ENCODE measurements at regions not wholly inside any gene's neighbourhood (a gene's known extent, or its start where the extent isn't known, plus 50 kb on each side); places are given as distances from the start of the nearest gene placed in this dataset.
"Not testable (repeated sequence)": the region's sequence is repeated elsewhere in the genome, so short reads cannot be mapped to it uniquely, and the experiment has no call there.

DNA sequence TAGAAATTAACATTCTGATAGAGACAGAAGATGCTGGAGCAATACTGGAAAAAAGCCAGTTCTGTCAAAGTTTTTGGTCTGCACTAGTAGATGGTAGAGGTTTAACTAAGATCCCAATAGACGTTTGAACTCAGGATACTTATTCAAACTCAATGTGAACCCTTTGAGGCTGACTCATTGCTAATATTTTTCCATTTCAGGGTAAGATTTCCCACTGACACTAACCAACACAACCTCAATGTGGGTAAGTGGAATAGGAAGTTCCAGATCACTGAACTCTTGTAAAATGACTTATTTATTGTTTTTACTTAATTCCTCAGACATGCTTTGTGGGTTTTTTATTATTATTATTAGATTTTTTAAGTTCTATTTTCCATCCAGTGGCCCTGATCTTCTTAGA is 1024.8 kb downstream of the EPHA3 start:
- DNase-seq (no peak), ATAC-seq (ENCODE audit: low FRiP score) (no peak)
- WGBS, 2 donors: 9 to 15% methylated on average over 1 of the region's 1 CpG
- Histone ChIP-seq H3K4me1 (ENCODE audit: control insufficient read depth in 1 of 2, insufficient read depth in 2 of 2, low read length in 2 of 2) (no peaks in the 10 kb centered on the region), H3K27ac (ENCODE audit: low read depth in 1 of 2, low read length in 2 of 2) (no peak overlapping the region), H3K4me3 (ENCODE audit: low read length in 2 of 2) (no peak overlapping the region), H3K9me3 (ENCODE audit: control insufficient read depth, low read length) (no peaks in the 10 kb centered on the region), H3K36me3 (ENCODE audit: control insufficient read depth in 1 of 2, insufficient read depth in 2 of 2, low read length in 1 of 2) (no peaks in the 10 kb centered on the region), H3K27me3 (ENCODE audit: control insufficient read depth in 1 of 2, insufficient read depth in 2 of 2, low read length in 1 of 2) (no peaks in the 10 kb centered on the region)
- intact Hi-C loops (cut with DNase I): no loop called here

DNA sequence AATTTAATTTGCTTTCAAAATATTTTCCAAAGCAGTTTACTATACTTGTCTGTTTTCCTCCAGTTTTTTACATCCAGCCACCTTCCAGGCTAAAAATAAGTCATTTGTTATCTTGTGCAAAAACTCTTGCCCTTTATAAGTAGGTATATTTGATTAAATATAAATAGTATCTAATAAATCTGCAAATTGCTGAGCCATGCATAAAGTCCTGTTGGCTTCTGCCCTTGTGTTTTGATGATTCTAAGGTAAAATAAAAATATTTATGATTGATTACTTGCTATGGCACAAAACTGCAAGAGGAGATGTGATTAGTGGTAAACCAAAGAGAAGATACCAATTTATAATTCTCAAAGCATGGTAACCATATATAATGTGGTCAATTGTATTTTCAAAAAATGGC is 1026.7 kb downstream of the EPHA3 start:
- no peaks in the 10 kb centered on the region for H3K27me3 ChIP-seq (ENCODE audit: control insufficient read depth in 1 of 2, insufficient read depth in 2 of 2, low read length in 1 of 2)
- H3K9me3 ChIP-seq (ENCODE audit: control insufficient read depth, low read length): no peaks in the 10 kb centered on the region
- no peak for DNase-seq
- no peak for ATAC-seq (ENCODE audit: low FRiP score)
- no peaks in the 10 kb centered on the region for H3K36me3 ChIP-seq (ENCODE audit: control insufficient read depth in 1 of 2, insufficient read depth in 2 of 2, low read length in 1 of 2)
- intact Hi-C loops (cut with DNase I): no loop called here
- H3K4me1 ChIP-seq (ENCODE audit: control insufficient read depth in 1 of 2, insufficient read depth in 2 of 2, low read length in 2 of 2): no peaks in the 10 kb centered on the region
- no peak overlapping the region for H3K4me3 ChIP-seq (ENCODE audit: low read length in 2 of 2)
- H3K27ac ChIP-seq (ENCODE audit: low read depth in 1 of 2, low read length in 2 of 2): no peak overlapping the region

DNA sequence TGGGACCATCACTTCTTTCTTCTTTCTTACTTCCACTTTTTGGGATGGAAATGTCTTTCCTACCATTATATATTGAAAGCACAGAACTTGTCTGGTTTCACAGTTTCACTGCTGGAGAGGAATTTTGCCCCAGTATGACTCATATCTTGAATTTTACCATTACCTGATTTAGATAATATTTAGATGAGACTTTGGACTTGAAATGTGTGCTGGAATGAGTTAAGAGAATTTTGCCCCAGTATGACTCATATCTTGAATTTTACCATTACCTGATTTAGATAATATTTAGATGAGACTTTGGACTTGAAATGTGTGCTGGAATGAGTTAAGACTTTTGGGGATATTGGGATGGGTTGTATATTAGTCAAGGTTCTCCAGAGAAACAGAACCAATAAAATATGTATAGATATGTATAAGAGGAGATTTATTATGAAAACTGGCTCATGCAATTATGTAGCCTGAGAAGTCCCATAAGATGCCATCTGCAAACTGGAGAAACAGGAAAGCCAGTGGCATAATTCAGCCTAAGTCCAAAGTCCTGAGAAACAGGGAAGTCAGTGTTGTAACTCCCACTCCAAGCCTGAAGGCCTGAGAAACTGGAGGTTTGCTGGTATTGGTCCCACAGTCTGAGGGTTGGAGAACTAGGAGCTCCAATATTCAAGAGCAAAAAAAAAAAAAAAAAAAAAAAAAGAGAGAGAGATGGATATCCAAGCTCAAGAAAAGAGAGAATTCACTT is 1029.2 kb downstream of the EPHA3 start:
- H3K36me3 ChIP-seq (ENCODE audit: control insufficient read depth in 1 of 2, insufficient read depth in 2 of 2, low read length in 1 of 2): no peaks in the 10 kb centered on the region
- H3K9me3 ChIP-seq (ENCODE audit: control insufficient read depth, low read length): no peaks in the 10 kb centered on the region
- no peaks in the 10 kb centered on the region for H3K27me3 ChIP-seq (ENCODE audit: control insufficient read depth in 1 of 2, insufficient read depth in 2 of 2, low read length in 1 of 2)
- intact Hi-C loops (cut with DNase I): no loop called here
- H3K27ac ChIP-seq (ENCODE audit: low read depth in 1 of 2, low read length in 2 of 2): no peak overlapping the region
- H3K4me3 ChIP-seq (ENCODE audit: low read length in 2 of 2): no peak overlapping the region
- no peaks in the 10 kb centered on the region for H3K4me1 ChIP-seq (ENCODE audit: control insufficient read depth in 1 of 2, insufficient read depth in 2 of 2, low read length in 2 of 2)
- no peak for DNase-seq
- no peak for ATAC-seq (ENCODE audit: low FRiP score)

DNA sequence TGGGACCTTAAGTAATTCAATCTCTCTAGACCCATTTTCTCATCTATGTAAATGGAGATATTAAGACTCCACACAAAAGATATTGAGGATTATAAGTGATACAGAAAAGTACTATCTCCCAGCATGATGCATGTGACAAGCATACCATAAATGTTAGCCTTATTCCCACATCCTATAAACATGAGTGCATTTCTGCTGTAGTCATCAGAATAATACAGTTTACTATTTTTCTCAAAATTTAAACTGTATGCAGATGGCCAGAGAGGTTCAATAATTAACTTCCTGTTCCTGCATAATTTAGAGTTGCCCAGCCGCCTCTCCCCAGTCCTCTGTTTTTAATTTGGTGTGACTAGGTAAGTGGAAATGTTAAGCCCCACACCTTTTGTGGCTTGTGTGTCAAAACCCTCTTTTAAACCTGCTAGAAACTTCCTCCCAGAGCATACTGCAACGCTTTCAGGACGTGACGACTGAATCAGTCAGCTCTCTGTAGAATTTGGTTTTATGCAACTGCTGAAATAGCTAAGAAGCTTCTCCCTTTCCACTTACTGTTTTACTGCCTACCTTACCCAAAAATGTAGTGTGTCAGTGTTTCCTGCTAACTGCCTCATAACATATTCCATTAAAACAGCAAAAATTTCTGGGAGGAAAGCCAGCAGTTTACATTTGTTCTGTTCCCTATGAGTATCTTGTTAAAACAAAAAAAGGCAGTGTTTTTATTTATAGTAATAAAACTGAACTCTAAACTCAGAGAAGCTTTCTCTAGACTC is 1037.9 kb downstream of the EPHA3 start:
- 41 to 42% methylated on average over 4 of the region's 4 CpGs for WGBS, 2 donors
- intact Hi-C loops (cut with DNase I): no loop called here
- H3K27ac ChIP-seq (ENCODE audit: low read depth in 1 of 2, low read length in 2 of 2): no peak overlapping the region
- H3K9me3 ChIP-seq (ENCODE audit: control insufficient read depth, low read length): no peaks in the 10 kb centered on the region
- no peaks in the 10 kb centered on the region for H3K27me3 ChIP-seq (ENCODE audit: control insufficient read depth in 1 of 2, insufficient read depth in 2 of 2, low read length in 1 of 2)
- no peaks in the 10 kb centered on the region for H3K4me1 ChIP-seq (ENCODE audit: control insufficient read depth in 1 of 2, insufficient read depth in 2 of 2, low read length in 2 of 2)
- DNase-seq: no peak
- H3K36me3 ChIP-seq (ENCODE audit: control insufficient read depth in 1 of 2, insufficient read depth in 2 of 2, low read length in 1 of 2): no peaks in the 10 kb centered on the region
- H3K4me3 ChIP-seq (ENCODE audit: low read length in 2 of 2): no peak overlapping the region
- no peak for ATAC-seq (ENCODE audit: low FRiP score)

DNA sequence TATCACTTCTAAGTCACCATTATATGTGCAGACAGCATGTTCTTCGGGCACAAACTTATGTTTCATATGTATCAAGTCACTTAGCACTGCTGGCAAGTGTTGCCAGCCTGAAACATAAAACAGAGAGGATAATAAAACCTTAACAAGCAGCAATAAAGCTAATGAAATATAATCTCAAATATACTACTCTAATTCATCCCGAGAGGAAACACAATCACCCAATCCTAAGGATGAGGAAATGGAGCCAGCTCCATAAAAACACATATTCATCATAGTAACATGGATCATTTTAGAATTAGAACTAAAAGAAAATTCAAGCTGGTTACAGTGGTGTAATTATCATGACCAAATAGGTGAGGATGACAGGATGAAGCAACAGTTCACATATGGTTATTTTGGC is 1072.7 kb downstream of the EPHA3 start:
- DNase-seq: no peak
- no peak for ATAC-seq (ENCODE audit: low FRiP score)
- Histone ChIP-seq H3K36me3 (ENCODE audit: control insufficient read depth in 1 of 2, insufficient read depth in 2 of 2, low read length in 1 of 2) (no peaks in the 10 kb centered on the region), H3K4me3 (ENCODE audit: low read length in 2 of 2) (no peak overlapping the region), H3K27ac (ENCODE audit: low read depth in 1 of 2, low read length in 2 of 2) (no peak overlapping the region), H3K4me1 (ENCODE audit: control insufficient read depth in 1 of 2, insufficient read depth in 2 of 2, low read length in 2 of 2) (no peaks in the 10 kb centered on the region), H3K9me3 (ENCODE audit: control insufficient read depth, low read length) (no peaks in the 10 kb centered on the region), H3K27me3 (ENCODE audit: control insufficient read depth in 1 of 2, insufficient read depth in 2 of 2, low read length in 1 of 2) (no peaks in the 10 kb centered on the region)
- WGBS, 2 donors: 52 to 53% methylated on average over 2 of the region's 2 CpGs
- intact Hi-C loops (cut with DNase I): loop anchor here (5.0 kb wide), 1 partner anchor 1978 kb away; no protein-coding TSS in a partner anchor

DNA sequence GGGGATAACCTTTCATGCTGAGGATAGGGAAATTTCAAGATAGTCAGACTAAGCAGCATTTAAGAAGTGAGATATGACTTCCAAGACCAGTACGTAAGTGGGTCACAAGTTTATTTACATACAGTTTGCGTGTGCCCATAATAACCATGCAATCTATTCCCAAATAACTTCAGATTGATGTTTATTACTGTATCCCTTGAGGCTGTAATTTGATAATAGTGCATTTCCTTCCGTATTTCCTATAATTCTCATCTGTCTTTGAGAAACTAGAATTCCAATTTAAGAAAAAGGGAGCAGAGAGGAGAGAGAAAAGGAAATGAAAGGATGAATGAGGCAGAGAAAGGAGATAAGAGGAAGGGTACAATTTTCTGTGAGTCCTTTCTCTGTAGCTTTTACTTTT is 1073.1 kb downstream of the EPHA3 start:
- no peaks in the 10 kb centered on the region for H3K36me3 ChIP-seq (ENCODE audit: control insufficient read depth in 1 of 2, insufficient read depth in 2 of 2, low read length in 1 of 2)
- no peak overlapping the region for H3K4me3 ChIP-seq (ENCODE audit: low read length in 2 of 2)
- no peak overlapping the region for H3K27ac ChIP-seq (ENCODE audit: low read depth in 1 of 2, low read length in 2 of 2)
- no peaks in the 10 kb centered on the region for H3K4me1 ChIP-seq (ENCODE audit: control insufficient read depth in 1 of 2, insufficient read depth in 2 of 2, low read length in 2 of 2)
- 30 to 34% methylated on average over 3 of the region's 3 CpGs for WGBS, 2 donors
- H3K9me3 ChIP-seq (ENCODE audit: control insufficient read depth, low read length): no peaks in the 10 kb centered on the region
- intact Hi-C loops (cut with DNase I): loop anchor here (5.0 kb wide), 1 partner anchor 1978 kb away; no protein-coding TSS in a partner anchor
- no peak for DNase-seq
- no peaks in the 10 kb centered on the region for H3K27me3 ChIP-seq (ENCODE audit: control insufficient read depth in 1 of 2, insufficient read depth in 2 of 2, low read length in 1 of 2)
- no peak for ATAC-seq (ENCODE audit: low FRiP score)

DNA sequence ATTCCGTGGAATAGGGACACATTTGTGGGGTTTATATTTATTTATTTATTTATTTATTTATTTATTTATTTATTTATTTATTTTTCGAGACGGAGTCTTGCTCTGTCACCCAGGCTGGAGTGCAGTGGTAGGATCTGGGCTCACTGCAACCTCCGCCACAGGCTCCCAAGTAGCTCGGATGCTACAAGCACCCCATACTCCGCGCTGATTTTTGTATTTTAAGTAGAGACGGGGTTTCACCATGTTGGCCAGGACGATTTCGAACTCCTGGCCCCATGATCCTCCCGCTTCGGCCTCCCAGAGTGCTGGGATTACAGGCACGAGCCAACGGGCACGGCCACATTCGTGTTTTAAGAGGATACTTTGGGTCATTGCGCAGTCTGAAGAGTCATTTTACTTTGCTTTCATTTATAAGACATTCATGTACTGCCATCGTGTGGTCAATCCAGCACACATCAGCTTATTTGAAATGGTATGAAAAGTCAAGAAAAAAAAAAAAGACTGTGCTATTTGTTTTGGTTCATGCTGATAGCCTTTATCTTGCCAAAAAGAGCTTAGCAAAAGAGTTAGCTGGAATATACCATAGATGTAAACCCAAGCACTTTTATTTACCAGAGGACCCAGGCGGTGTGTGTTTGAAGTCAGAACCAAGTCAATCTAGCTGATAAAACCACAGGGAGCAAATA is 1075.0 kb downstream of the EPHA3 start:
- H3K9me3 ChIP-seq (ENCODE audit: control insufficient read depth, low read length); H3K27me3 ChIP-seq (ENCODE audit: control insufficient read depth in 1 of 2, insufficient read depth in 2 of 2, low read length in 1 of 2); H3K4me1 ChIP-seq (ENCODE audit: control insufficient read depth in 1 of 2, insufficient read depth in 2 of 2, low read length in 2 of 2); H3K27ac ChIP-seq (ENCODE audit: low read depth in 1 of 2, low read length in 2 of 2); H3K36me3 ChIP-seq (ENCODE audit: control insufficient read depth in 1 of 2, insufficient read depth in 2 of 2, low read length in 1 of 2); H3K4me3 ChIP-seq (ENCODE audit: low read length in 2 of 2): not testable (repeated sequence)
- ATAC-seq (ENCODE audit: low FRiP score) (peak; percentile 85), DNase-seq (peak; percentile 40 to 68)
- intact Hi-C loops (cut with DNase I): loop anchor here (5.0 kb wide), 1 partner anchor 1980 kb away; no protein-coding TSS in a partner anchor
- 25% methylated on average over 19 of the region's 19 CpGs for WGBS, 2 donors

DNA sequence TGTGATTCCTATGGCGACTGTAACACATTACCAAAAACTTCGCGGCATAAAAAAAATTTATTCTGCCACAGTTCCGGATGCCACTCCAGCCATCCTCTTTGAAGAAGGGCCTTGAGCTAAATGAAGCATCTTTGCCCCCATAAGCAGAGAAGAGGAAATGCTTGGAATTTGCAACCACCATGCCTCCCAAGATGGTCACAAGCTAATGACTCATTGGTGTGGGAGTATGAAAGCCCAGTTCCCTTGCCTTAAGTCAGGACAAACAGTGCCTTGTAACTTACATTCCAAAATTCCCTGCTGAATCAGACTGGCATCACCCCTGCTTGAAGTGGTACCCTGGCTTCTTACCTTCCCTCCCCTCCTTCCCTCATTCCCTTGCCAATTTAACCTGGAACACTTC is 1077.4 kb downstream of the EPHA3 start:
- no peaks in the 10 kb centered on the region for H3K27me3 ChIP-seq (ENCODE audit: control insufficient read depth in 1 of 2, insufficient read depth in 2 of 2, low read length in 1 of 2)
- WGBS, 2 donors: 84 to 86% methylated on average over 4 of the region's 4 CpGs
- H3K9me3 ChIP-seq (ENCODE audit: control insufficient read depth, low read length): no peaks in the 10 kb centered on the region
- H3K27ac ChIP-seq (ENCODE audit: low read depth in 1 of 2, low read length in 2 of 2): no peak overlapping the region
- intact Hi-C loops (cut with DNase I): loop anchor here (5.0 kb wide), 1 partner anchor 1983 kb away; no protein-coding TSS in a partner anchor
- DNase-seq (no peak), ATAC-seq (ENCODE audit: low FRiP score) (no peak)
- no peak overlapping the region for H3K4me3 ChIP-seq (ENCODE audit: low read length in 2 of 2)
- no peaks in the 10 kb centered on the region for H3K4me1 ChIP-seq (ENCODE audit: control insufficient read depth in 1 of 2, insufficient read depth in 2 of 2, low read length in 2 of 2)
- H3K36me3 ChIP-seq (ENCODE audit: control insufficient read depth in 1 of 2, insufficient read depth in 2 of 2, low read length in 1 of 2): no peaks in the 10 kb centered on the region

Data from aorta (tissue), 5 donors.